ENCODE measurements at regions not wholly inside any gene's neighbourhood (a gene's known extent, or its start where the extent isn't known, plus 50 kb on each side); places are given as distances from the start of the nearest gene placed in this dataset.

DNA sequence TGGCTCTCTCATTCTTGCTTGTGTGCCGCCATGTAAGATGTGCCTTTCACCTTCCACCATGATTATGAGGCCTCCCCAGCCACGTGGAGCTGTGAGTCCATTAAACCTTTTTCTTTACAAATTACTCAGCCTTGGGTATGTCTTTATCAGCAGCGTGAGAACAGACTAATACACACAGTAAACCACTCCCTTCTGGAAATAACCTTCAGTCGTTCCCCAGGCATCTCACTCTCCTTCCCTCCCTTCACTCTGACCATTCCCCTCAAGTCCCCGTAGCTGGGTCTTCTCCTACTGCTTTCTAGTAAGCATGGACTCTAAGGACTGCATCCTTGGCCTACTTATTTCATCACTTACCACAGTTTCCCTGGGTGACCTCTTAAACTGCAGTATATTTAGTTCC, 493.9 kb downstream of the CCDC171 start:
- intact Hi-C loops (cut with micrococcal nuclease; ENCODE audit: unreplicated experiment): no loop called here
- no TSS peak for BruUV-seq (replicated peaks)
- Mint-ChIP-seq H3K36me3 (ENCODE audit: insufficient read depth, unreplicated experiment) (no peaks in the 10 kb centered on the region), H3K9me3 (ENCODE audit: low read depth, unreplicated experiment) (peaks cover 5% of the 10 kb centered on the region), H3K4me1 (ENCODE audit: low read depth, unreplicated experiment) (peaks cover 21% of the 10 kb centered on the region), H3K27me3 (ENCODE audit: unreplicated experiment) (no peaks in the 10 kb centered on the region), H3K27ac (ENCODE audit: unreplicated experiment) (no peak overlapping the region), H3K4me3 (ENCODE audit: low read depth, unreplicated experiment) (no peak overlapping the region)
- no peak for DNase-seq
- CTCF ChIA-PET: no interaction called here
- TF ChIP-seq, protein P1, sequence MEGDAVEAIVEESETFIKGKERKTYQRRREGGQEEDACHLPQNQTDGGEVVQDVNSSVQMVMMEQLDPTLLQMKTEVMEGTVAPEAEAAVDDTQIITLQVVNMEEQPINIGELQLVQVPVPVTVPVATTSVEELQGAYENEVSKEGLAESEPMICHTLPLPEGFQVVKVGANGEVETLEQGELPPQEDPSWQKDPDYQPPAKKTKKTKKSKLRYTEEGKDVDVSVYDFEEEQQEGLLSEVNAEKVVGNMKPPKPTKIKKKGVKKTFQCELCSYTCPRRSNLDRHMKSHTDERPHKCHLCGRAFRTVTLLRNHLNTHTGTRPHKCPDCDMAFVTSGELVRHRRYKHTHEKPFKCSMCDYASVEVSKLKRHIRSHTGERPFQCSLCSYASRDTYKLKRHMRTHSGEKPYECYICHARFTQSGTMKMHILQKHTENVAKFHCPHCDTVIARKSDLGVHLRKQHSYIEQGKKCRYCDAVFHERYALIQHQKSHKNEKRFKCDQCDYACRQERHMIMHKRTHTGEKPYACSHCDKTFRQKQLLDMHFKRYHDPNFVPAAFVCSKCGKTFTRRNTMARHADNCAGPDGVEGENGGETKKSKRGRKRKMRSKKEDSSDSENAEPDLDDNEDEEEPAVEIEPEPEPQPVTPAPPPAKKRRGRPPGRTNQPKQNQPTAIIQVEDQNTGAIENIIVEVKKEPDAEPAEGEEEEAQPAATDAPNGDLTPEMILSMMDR (IDR thresholded peaks at IDR 0.05; ENCODE audit: unreplicated experiment): no peak

DNA sequence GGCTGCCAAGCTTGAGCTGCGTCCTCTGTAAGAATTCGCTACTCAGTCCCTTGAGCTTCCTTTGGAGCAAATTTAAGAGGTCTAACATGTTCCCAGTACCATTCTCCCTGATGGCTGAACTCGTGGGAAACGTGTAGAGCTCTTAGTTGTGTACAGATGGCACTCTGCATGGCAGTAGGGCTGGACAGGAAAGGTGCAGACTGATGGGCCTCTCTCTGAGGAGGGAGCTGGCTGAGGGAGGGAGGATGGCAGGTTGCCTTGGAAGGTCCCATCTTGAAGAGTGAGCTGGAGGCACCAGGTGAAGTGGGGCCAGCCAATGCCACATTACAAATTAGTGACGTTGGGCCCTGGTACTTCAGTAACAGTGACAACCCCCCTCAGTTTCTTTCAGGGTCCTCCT, 495.3 kb downstream of the CCDC171 start:
- intact Hi-C loops (cut with micrococcal nuclease; ENCODE audit: unreplicated experiment): no loop called here
- Mint-ChIP-seq H3K27me3 (ENCODE audit: unreplicated experiment) (no peaks in the 10 kb centered on the region), H3K4me3 (ENCODE audit: low read depth, unreplicated experiment) (no peak overlapping the region), H3K36me3 (ENCODE audit: insufficient read depth, unreplicated experiment) (no peaks in the 10 kb centered on the region), H3K27ac (ENCODE audit: unreplicated experiment) (no peak overlapping the region), H3K4me1 (ENCODE audit: low read depth, unreplicated experiment) (peaks cover 21% of the 10 kb centered on the region), H3K9me3 (ENCODE audit: low read depth, unreplicated experiment) (peaks cover 5% of the 10 kb centered on the region)
- BruUV-seq (replicated peaks): no TSS peak
- no peak for DNase-seq
- TF ChIP-seq, protein P1 (IDR thresholded peaks at IDR 0.05; ENCODE audit: unreplicated experiment): no peak
- CTCF ChIA-PET: no interaction called here

DNA sequence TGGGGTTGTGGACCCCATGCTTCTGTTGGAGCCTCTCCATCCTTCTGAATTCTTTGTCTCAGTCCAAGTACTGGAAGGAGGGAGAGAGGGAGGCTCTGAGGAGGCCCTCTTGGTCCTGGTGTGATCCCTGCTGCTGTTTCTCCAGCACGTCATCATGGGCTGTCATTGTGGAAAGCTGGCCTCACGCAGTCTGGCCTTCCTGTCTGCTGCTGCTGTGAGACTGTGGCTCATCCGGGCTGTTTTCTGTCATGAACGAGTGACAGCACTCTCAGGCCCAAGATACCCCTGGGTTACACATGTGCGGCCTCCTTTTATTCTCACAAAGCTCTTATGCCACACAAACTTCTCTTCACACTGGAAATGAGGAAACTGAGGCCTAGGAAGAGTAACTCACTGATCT, 499.3 kb downstream of the CCDC171 start:
- no peak for DNase-seq
- no peaks in the 10 kb centered on the region for H3K36me3 Mint-ChIP-seq (ENCODE audit: insufficient read depth, unreplicated experiment)
- TF ChIP-seq, protein P1 (IDR thresholded peaks at IDR 0.05; ENCODE audit: unreplicated experiment): no peak
- no peak overlapping the region for H3K4me3 Mint-ChIP-seq (ENCODE audit: low read depth, unreplicated experiment)
- H3K27me3 Mint-ChIP-seq (ENCODE audit: unreplicated experiment): no peaks in the 10 kb centered on the region
- H3K9me3 Mint-ChIP-seq (ENCODE audit: low read depth, unreplicated experiment): peaks cover 2% of the 10 kb centered on the region
- CTCF ChIA-PET: no interaction called here
- intact Hi-C loops (cut with micrococcal nuclease; ENCODE audit: unreplicated experiment): no loop called here
- no peak overlapping the region for H3K27ac Mint-ChIP-seq (ENCODE audit: unreplicated experiment)
- no TSS peak for BruUV-seq (replicated peaks)
- peaks cover 5% of the 10 kb centered on the region for H3K4me1 Mint-ChIP-seq (ENCODE audit: low read depth, unreplicated experiment)

DNA sequence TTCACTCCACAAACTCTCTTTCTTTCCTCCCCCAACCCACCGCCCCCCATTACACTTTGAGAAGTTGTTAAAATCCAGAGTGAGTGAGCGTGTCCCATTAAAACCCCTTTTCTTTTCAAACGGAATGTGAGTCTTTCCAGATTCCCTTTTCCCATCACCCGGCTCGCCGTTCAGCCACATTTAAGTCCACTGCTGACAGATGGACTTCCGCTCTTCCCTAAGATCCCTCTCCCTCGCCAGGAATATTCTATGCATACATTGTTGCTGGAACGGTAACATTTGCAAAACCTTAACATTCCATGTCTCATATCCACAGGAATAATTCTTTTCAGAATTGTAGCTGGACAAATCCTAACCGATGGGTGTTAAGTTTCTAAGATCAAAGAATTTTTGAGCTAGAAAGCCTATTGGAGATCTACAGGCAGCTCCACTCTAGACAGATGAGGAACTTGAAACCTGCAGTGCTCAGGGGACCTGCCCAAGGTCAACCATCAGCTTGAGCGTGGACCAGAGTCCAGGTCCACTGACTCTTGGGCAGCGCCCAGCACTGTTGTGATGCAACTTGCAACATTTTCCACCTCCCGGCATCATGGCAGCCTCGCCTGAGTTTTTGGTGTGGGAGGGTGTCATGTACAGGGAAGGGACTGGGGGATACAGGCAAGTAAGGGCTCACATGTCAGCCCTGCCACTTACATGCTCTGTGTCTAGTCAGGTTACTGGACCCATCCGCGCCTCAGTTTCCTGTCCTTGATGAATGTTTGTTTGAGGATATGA, 500.1 kb downstream of the CCDC171 start:
- DNase-seq: no peak
- Mint-ChIP-seq H3K9me3 (ENCODE audit: low read depth, unreplicated experiment) (no peaks in the 10 kb centered on the region), H3K4me3 (ENCODE audit: low read depth, unreplicated experiment) (no peak overlapping the region), H3K27ac (ENCODE audit: unreplicated experiment) (no peak overlapping the region), H3K4me1 (ENCODE audit: low read depth, unreplicated experiment) (peaks cover 8% of the 10 kb centered on the region), H3K27me3 (ENCODE audit: unreplicated experiment) (no peaks in the 10 kb centered on the region), H3K36me3 (ENCODE audit: insufficient read depth, unreplicated experiment) (peaks cover 1% of the 10 kb centered on the region)
- TF ChIP-seq, protein P1 (IDR thresholded peaks at IDR 0.05; ENCODE audit: unreplicated experiment): no peak
- no TSS peak for BruUV-seq (replicated peaks)
- intact Hi-C loops (cut with micrococcal nuclease; ENCODE audit: unreplicated experiment): no loop called here
- CTCF ChIA-PET: no interaction called here
